OCI-LY1 (cell line): ENCODE measurements at regions not wholly inside any gene's neighbourhood (a gene's known extent, or its start where the extent isn't known, plus 50 kb on each side); places are given as distances from the start of the nearest gene placed in this dataset.

Source experiments
- H2AFZ ChIP-seq: fragments of 200-600 bp; sonication (generic), shearing (Covaris generic); 2 replicates; pipeline ENCODE4 v1.6.0; 2014; ENCODE audit warnings: antibody characterized with exemption, mild to moderate bottlenecking, low read length
- H3F3A ChIP-seq: fragments of 200-600 bp; sonication (generic), shearing (Covaris generic); 2 replicates; pipeline ENCODE4 v1.6.0; 2014; ENCODE audit warnings: mild to moderate bottlenecking, antibody characterized with exemption, low read length, moderate library complexity; ENCODE audit not compliant: insufficient read depth
- H3K27ac ChIP-seq: fragments of 200-600 bp; sonication (generic); 2 replicates; pipeline ENCODE4 v1.5.1; 2014; ENCODE audit warnings: low read length, mixed run types, mild to moderate bottlenecking, low read depth; ENCODE audit not compliant: poor library complexity, severe bottlenecking
- H3K27me3 ChIP-seq: fragments of 200-600 bp; sonication (generic); 2 replicates; pipeline ENCODE4 v1.6.0; 2014; ENCODE audit warnings: antibody characterized with exemption, mild to moderate bottlenecking, low read length, moderate library complexity; ENCODE audit not compliant: insufficient read depth
- H3K36me3 ChIP-seq: fragments of 200-600 bp; sonication (generic); 2 replicates; pipeline ENCODE4 v1.6.1; 2014; ENCODE audit warnings: mild to moderate bottlenecking, antibody characterized with exemption, low read length, moderate library complexity, mixed read lengths; ENCODE audit not compliant: insufficient read depth
- H3K4me1 ChIP-seq: fragments of 200-600 bp; sonication (generic); 2 replicates; pipeline ENCODE4 v1.5.1; 2014; ENCODE audit warnings: mild to moderate bottlenecking, low read length, moderate library complexity; ENCODE audit not compliant: insufficient read depth, severe bottlenecking
- H3K4me2 ChIP-seq: fragments of 200-600 bp; sonication (generic), shearing (Covaris generic); 2 replicates; pipeline ENCODE4 v1.6.1; 2014; ENCODE audit warnings: low read length
- H3K4me3 ChIP-seq: fragments of 200-600 bp; sonication (generic); 2 replicates; pipeline ENCODE4 v1.5.1; 2014; ENCODE audit warnings: low read length, low read depth, mild to moderate bottlenecking, mixed read lengths; ENCODE audit not compliant: poor library complexity, severe bottlenecking
- H3K79me2 ChIP-seq: fragments of 200-600 bp; shearing (Covaris generic); 2 replicates; pipeline ENCODE4 v1.6.1; 2016; ENCODE audit warnings: mixed run types, low read length, mixed read lengths; ENCODE audit not compliant: insufficient read depth
- H3K9ac ChIP-seq: fragments of 200-600 bp; sonication (generic), shearing (Covaris generic); 2 replicates; pipeline ENCODE4 v1.6.1; 2014; ENCODE audit warnings: mild to moderate bottlenecking, low read length, mixed read lengths
- H3K9me2 ChIP-seq: fragments of 200-600 bp; sonication (generic), shearing (Covaris generic); 2 replicates; pipeline ENCODE4 v1.6.1; 2014; ENCODE audit warnings: low read depth, mild to moderate bottlenecking, low read length, mixed read lengths
- H3K9me3 ChIP-seq: fragments of 200-600 bp; shearing (Covaris generic); 2 replicates; pipeline ENCODE4 v1.6.1; 2014; ENCODE audit warnings: low read length, mixed read lengths
- H4K20me1 ChIP-seq: fragments of 200-600 bp; sonication (generic), shearing (Covaris generic); 2 replicates; pipeline ENCODE4 v1.6.0; 2016; ENCODE audit warnings: mild to moderate bottlenecking, low read length; ENCODE audit not compliant: insufficient read depth
- EZH2 ChIP-seq: fragments of 200-600 bp; sonication (generic), shearing (Covaris generic); IDR thresholded peaks from 2 replicates; pipeline ENCODE4 v1.8.0; 2017; ENCODE audit warnings: borderline replicate concordance, mixed run types, mild to moderate bottlenecking, antibody characterized with exemption, low read length, moderate library complexity, mixed read lengths
- TF ChIP-seq, protein P1 (sequence below): fragments of 200-600 bp; sonication (generic), shearing (Covaris generic); IDR thresholded peaks from 2 replicates; pipeline ENCODE4 v1.5.1; 2017; ENCODE audit warnings: mild to moderate bottlenecking, antibody characterized with exemption, low read length, moderate library complexity, mixed read lengths

DNA sequence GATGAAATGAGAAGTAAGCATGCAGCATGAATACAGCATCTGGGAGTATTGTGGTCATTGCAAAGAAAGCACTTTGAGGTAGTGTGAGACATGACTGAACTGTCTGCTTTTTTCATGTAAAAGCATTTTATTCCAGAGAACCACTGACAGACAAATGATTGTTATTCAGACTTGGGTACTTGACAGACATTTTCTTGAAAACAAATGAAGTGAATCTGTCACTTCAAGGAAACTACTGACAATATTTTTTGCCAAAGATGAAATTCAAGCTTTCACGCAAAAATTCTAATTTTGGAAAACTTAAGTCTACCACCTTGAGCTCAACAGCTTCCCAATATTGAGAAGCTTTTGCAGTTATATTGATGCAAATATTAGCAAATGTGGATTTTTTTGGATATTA lies 255.7 kb downstream of the ARL6IP6 start:
- Histone ChIP-seq H3K27me3 (no peaks in the 10 kb centered on the region), H3K9ac (no peak overlapping the region), H3K9me2 (no peaks in the 10 kb centered on the region), H3K27ac (no peak overlapping the region), H3K4me1 (no peaks in the 10 kb centered on the region), H3K4me2 (no peak overlapping the region), H2AFZ (no peak overlapping the region), H4K20me1 (no peaks in the 10 kb centered on the region), H3K36me3 (no peaks in the 10 kb centered on the region), H3K79me2 (no peaks in the 10 kb centered on the region), H3K4me3 (no peak overlapping the region), H3F3A (no peaks in the 10 kb centered on the region), H3K9me3 (peaks cover 4% of the 10 kb centered on the region; the same call in 1 of the 2 replicates)
- TF ChIP-seq, protein P1, sequence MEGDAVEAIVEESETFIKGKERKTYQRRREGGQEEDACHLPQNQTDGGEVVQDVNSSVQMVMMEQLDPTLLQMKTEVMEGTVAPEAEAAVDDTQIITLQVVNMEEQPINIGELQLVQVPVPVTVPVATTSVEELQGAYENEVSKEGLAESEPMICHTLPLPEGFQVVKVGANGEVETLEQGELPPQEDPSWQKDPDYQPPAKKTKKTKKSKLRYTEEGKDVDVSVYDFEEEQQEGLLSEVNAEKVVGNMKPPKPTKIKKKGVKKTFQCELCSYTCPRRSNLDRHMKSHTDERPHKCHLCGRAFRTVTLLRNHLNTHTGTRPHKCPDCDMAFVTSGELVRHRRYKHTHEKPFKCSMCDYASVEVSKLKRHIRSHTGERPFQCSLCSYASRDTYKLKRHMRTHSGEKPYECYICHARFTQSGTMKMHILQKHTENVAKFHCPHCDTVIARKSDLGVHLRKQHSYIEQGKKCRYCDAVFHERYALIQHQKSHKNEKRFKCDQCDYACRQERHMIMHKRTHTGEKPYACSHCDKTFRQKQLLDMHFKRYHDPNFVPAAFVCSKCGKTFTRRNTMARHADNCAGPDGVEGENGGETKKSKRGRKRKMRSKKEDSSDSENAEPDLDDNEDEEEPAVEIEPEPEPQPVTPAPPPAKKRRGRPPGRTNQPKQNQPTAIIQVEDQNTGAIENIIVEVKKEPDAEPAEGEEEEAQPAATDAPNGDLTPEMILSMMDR, result no peak
- no peak for TF ChIP-seq EZH2

DNA sequence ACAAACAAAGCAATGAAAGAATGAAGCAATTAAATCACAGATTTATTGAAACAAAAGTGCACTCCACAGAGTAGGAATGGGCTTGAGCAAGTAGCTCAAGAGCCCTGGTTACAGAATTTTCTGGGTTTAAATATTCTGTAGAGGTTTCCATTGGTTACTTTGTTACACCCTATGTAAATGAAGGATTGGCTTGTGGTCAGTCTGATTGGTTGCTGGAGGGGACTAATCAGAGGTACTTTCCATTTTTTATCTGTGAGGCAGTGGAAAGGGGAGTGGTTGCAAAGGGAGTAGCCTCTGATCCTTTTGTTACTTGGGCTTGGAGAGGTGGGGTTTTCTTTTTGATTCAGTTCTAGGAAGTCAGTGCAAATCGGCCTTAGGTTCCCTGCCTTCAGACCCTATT lies 253.3 kb downstream of the ARL6IP6 start:
- peaks cover 5% of the 10 kb centered on the region; the same call in 1 of the 2 replicates for H3K9me3 ChIP-seq
- H3K27me3 ChIP-seq, result no peaks in the 10 kb centered on the region
- H3K4me2 ChIP-seq, result no peak overlapping the region
- TF ChIP-seq EZH2, result no peak
- TF ChIP-seq, protein P1, result no peak
- H3K79me2 ChIP-seq, result no peaks in the 10 kb centered on the region
- H3K36me3 ChIP-seq, result no peaks in the 10 kb centered on the region
- H3K9me2 ChIP-seq, result no peaks in the 10 kb centered on the region
- H2AFZ ChIP-seq, result no peak overlapping the region
- no peak overlapping the region for H3K9ac ChIP-seq
- H3K27ac ChIP-seq, result no peak overlapping the region
- no peaks in the 10 kb centered on the region for H4K20me1 ChIP-seq
- no peak overlapping the region for H3K4me3 ChIP-seq
- H3F3A ChIP-seq, result no peaks in the 10 kb centered on the region
- no peaks in the 10 kb centered on the region for H3K4me1 ChIP-seq

DNA sequence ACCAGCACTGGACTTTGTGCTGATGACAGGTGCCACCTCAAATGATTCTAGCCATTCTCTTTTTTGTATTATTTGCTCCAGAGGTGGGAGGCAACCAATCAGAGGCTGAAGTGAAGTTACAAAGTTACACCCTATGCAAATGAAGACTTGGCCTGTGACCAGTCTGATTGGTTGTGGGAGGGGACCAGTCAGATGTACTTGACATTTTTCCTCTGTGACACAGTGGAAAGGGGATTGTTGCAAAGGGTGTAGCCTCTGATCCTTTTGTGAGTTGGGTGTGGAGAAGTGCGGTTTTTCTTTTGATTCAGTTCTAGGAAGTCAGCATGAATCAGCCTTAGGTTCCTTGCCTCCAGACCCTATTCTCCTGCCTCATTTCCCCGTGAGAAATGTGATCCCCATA lies 244.0 kb downstream of the ARL6IP6 start:
- H3K79me2 ChIP-seq, result no peaks in the 10 kb centered on the region
- H3K4me2 ChIP-seq, result no peak overlapping the region
- H3K36me3 ChIP-seq, result no peaks in the 10 kb centered on the region
- H3K9me3 ChIP-seq, result no peaks in the 10 kb centered on the region
- H4K20me1 ChIP-seq, result no peaks in the 10 kb centered on the region
- H3K4me3 ChIP-seq, result no peak overlapping the region
- no peaks in the 10 kb centered on the region for H3K27me3 ChIP-seq
- no peak overlapping the region for H3K27ac ChIP-seq
- H3F3A ChIP-seq, result no peaks in the 10 kb centered on the region
- no peaks in the 10 kb centered on the region for H3K9me2 ChIP-seq
- no peak overlapping the region for H3K9ac ChIP-seq
- TF ChIP-seq, protein P1, result no peak
- TF ChIP-seq EZH2, result no peak
- H2AFZ ChIP-seq, result no peak overlapping the region
- H3K4me1 ChIP-seq, result no peaks in the 10 kb centered on the region
